Left lung (tissue), 4 donors: ENCODE measurements at regions not wholly inside any gene's neighbourhood (a gene's known extent, or its start where the extent isn't known, plus 50 kb on each side); places are given as distances from the start of the nearest gene placed in this dataset.

Experiments used
- ATAC-seq: fragments of 200-7000 bp; cut with Tn5 transposase; one replicate; pipeline ENCODE4 v1.9.1; 2020; ENCODE audit warnings: moderate library complexity
- DNase-seq, 4 donors: peaks; one replicate each; pipeline ENCODE4 v3.0.0-alpha.2; 2013 to 2020
- H3K27ac ChIP-seq, 2 donors: fragments of 200-600 bp; sonication (generic) in 1 of 2; one replicate each; pipeline versions ENCODE4 v1.5.0 to v1.8.0; 2020 to 2021
- H3K27me3 ChIP-seq, 2 donors: fragments of 200-600 bp; sonication (generic) in 1 of 2; one replicate each; pipeline versions ENCODE4 v1.5.0 to v1.8.0; 2020 to 2021
- H3K36me3 ChIP-seq, 2 donors: fragments of 200-600 bp; sonication (generic) in 1 of 2; one replicate each; pipeline versions ENCODE4 v1.5.0 to v1.8.0; 2020 to 2021
- H3K4me1 ChIP-seq, 2 donors: fragments of 200-600 bp; one replicate each; pipeline ENCODE4 v1.8.0; 2021
- H3K4me3 ChIP-seq, 2 donors: fragments of 200-600 bp; sonication (generic) in 1 of 2; one replicate each; pipeline versions ENCODE4 v1.5.0 to v1.8.0; 2020 to 2021; ENCODE audit warnings: mild to moderate bottlenecking in 1 of 2
- H3K9me3 ChIP-seq, 2 donors: fragments of 200-600 bp; sonication (generic) in 1 of 2; one replicate each; pipeline versions ENCODE4 v1.5.0 to v1.8.0; 2020 to 2021
- CTCF ChIP-seq, 2 donors: fragments of 200-600 bp; sonication (generic) in 1 of 2; IDR thresholded peaks; one replicate each; pipeline versions ENCODE4 v1.5.0 to v1.8.0; 2021; ENCODE audit warnings: antibody characterized with exemption in 2 of 2
- intact Hi-C, 2 donors: fragments of 100-400 bp; cut with DNase I; formaldehyde crosslinking; loops; one replicate each; pipeline versions ENCODE4 v1.11.2 to v1.14.2; 2022
- donor health status: DM: no; HTN: yes; CAD: no.
- donor health status: DM: no; HTN: no; CAD: no.

DNA sequence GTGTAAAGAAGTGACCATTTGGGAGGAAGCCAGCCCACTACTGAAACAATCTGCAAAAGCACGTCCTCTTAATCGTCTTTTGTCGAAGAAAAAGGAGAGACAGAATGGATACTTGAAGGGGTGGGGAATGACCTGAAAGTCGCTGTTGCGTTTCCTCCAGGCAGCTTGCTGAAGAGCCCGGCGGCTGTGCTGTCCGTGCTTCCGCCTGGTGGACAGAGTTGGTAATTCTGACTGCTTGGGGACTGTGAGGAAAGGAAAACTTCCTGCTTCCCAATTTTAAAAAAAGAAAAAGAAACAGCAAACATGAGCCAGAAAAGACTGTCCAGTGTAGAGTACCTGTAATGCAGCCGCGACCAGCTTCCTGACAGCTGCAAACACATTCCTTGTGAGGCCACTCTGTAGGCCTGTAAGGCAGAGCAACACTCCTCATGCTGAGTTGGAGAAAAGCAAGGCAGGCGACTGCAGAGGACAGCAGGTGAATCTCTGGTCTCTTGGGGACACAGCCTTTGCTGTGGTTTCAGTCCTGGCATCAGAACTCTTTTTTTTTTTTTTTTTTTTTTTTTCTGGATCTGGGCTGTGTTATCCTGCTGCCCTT lies 251.1 kb upstream of the TBX18 start:
- Histone ChIP-seq H3K4me3 (no peak overlapping the region), H3K27ac (no peak overlapping the region), H3K4me1 (no peaks in the 10 kb centered on the region), H3K9me3 (no peaks in the 10 kb centered on the region), H3K36me3 (no peaks in the 10 kb centered on the region), H3K27me3 (no peaks in the 10 kb centered on the region)
- intact Hi-C loops, result no loop called here
- peak; percentile 58 to 70 for TF ChIP-seq CTCF (IDR thresholded peaks at IDR 0.05)
- peak in 3 of 4 donors; percentile 43 to 76 (median 51) for DNase-seq
- ATAC-seq, result peak; percentile 90

- intact Hi-C loops, result no loop called here
- no peaks in the 10 kb centered on the region for H3K36me3 ChIP-seq
- DNase-seq, result no peak
- ATAC-seq, result no peak
- no peak overlapping the region for H3K4me3 ChIP-seq
- H3K4me1 ChIP-seq, result no peaks in the 10 kb centered on the region
- H3K27ac ChIP-seq, result no peak overlapping the region
- no peak for TF ChIP-seq CTCF (IDR thresholded peaks at IDR 0.05)
- H3K9me3 ChIP-seq, result no peaks in the 10 kb centered on the region
- H3K27me3 ChIP-seq, result no peaks in the 10 kb centered on the region
These were observed 246.5 kb upstream of the TBX18 start for GRCh38 chr6:85010865-85011264.

DNA sequence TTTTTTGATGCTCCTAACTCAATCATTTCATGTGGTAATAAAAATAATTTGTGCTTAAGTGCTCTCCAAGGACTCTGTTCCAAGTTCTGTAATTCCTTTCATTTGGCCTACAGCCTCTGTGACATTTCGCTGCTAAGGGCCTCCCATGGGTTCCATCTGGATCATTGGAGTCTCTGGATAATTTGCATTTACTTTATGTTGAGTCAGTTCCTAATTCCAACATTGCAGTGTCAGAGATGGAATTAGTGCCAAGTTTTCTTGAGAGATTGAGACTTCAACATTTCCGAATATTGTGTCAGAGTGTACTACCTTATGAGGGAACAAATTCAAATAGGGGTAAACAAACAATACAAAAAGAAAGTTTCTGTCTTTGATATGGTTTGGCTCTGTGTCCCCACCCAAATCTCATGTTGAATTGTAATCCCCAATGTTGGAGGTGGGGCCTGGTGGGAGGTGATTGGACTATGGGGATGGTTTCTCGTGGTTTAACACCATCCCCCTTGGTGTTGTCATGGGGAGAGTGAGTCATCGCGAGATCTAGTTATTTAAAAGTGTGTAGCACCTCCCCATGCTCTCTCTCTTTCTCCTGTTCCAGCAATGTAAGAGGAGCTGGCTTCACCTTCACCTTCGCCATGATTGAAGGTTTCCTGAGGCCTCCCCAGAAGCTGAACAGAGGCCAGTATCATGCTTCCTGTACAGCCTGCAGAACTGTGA lies 244.1 kb upstream of the TBX18 start:
- intact Hi-C loops, result no loop called here
- no peak for TF ChIP-seq CTCF (IDR thresholded peaks at IDR 0.05)
- no peak for ATAC-seq
- DNase-seq, result no peak
- Histone ChIP-seq H3K36me3 (no peaks in the 10 kb centered on the region), H3K27me3 (no peaks in the 10 kb centered on the region), H3K4me3 (no peak overlapping the region), H3K4me1 (no peaks in the 10 kb centered on the region), H3K27ac (no peak overlapping the region), H3K9me3 (no peaks in the 10 kb centered on the region)

DNA sequence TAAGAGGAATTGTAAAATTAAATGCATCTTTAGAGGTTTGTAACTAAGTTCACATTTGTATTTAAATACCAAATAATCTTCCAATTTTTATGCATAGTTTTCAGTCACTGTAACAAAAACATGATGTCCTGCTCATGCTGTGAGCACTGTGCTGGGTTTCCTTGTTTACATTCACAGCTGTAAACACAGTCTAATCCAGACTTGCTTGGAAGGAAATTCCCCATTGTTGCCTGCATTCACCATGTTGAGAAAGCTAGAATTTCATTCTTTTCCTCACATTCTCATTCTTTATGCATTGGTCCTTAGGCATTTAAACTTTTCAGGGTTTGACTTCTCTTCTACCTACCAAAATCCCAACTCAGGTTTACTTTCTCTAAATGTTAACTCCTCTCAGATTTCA lies 242.0 kb upstream of the TBX18 start:
- Histone ChIP-seq H3K27me3 (no peaks in the 10 kb centered on the region), H3K4me3 (no peak overlapping the region), H3K4me1 (no peaks in the 10 kb centered on the region), H3K9me3 (no peaks in the 10 kb centered on the region), H3K36me3 (no peaks in the 10 kb centered on the region), H3K27ac (no peak overlapping the region)
- DNase-seq (peak in 1 of 4 donors; percentile 34), ATAC-seq (no peak)
- TF ChIP-seq CTCF (IDR thresholded peaks at IDR 0.05), result no peak
- intact Hi-C loops, result no loop called here

GRCh38 chr6:85005494-85005893 lies 241.1 kb upstream of the TBX18 start:
- H3K27ac ChIP-seq, result no peak overlapping the region
- DNase-seq (no peak), ATAC-seq (no peak)
- TF ChIP-seq CTCF (IDR thresholded peaks at IDR 0.05), result no peak
- H3K36me3 ChIP-seq, result no peaks in the 10 kb centered on the region
- no peaks in the 10 kb centered on the region for H3K4me1 ChIP-seq
- intact Hi-C loops, result no loop called here
- H3K9me3 ChIP-seq, result no peaks in the 10 kb centered on the region
- H3K4me3 ChIP-seq, result no peak overlapping the region
- H3K27me3 ChIP-seq, result no peaks in the 10 kb centered on the region
